VCaP (cell line): ENCODE measurements at regions not wholly inside any gene's neighbourhood (a gene's known extent, or its start where the extent isn't known, plus 50 kb on each side); places are given as distances from the start of the nearest gene placed in this dataset.

Experiments used
- H3K27ac ChIP-seq: fragments of 450-650 bp; 2 replicates; pipeline ENCODE4 v1.5.1; 2017
- CTCF ChIP-seq: fragments of 450-650 bp; conservative IDR thresholded peaks from 2 replicates; pipeline ENCODE4 v1.5.1; 2017; ENCODE audit warnings: mild to moderate bottlenecking, moderate library complexity

DNA sequence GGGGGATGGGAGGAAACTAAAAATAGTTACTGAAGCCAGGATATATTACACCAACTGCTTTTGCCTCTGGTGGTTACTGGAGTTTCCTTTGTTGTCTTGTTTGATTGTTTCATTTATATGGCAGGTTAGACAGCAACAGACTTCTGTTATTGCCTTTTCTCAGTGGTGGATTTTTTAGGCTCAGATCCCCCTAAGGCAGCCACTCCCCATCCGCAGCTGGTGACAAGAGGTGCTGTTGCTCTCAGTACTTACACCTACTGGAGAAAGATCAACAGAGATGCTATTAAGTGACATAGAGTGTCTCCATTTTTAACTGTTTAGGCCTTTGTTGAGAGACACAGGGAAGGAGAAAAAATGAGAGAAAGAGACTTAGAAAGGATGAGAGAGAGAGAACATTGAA is 552.1 kb downstream of the PKHD1 start:
- no peak for TF ChIP-seq CTCF
- H3K27ac ChIP-seq: no peak overlapping the region

- TF ChIP-seq CTCF: no peak
Observed at GRCh38 chr6:51536728-51537127, 550.7 kb downstream of the PKHD1 start.

GRCh38 chr6:51541847-51542246 is 545.6 kb downstream of the PKHD1 start:
- TF ChIP-seq CTCF: peak; percentile 54
- H3K27ac ChIP-seq: no peak overlapping the region

More at GRCh38 chr6:51536728-51537127, 550.7 kb downstream of the PKHD1 start:
- H3K27ac ChIP-seq: no peak overlapping the region

DNA sequence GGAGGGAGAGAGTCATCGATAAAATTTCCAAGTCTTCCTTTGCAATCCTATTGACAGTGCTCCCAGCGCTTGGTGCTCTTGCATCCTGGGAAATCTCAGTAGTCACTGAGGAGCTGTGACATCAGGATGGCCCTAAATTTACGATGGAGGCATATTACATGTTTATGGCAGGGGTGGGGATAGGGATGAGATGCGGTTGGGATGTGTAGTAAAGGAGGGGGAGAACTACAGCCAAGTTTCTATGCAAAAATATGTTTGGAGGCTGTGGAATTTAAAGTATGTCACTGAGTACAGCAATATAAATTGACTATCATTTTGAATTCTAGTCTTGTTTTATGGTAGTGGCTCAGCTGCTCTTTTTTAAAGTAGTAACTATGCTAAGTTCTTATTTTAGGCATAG is 544.9 kb downstream of the PKHD1 start:
- no peak overlapping the region for H3K27ac ChIP-seq
- TF ChIP-seq CTCF: no peak

DNA sequence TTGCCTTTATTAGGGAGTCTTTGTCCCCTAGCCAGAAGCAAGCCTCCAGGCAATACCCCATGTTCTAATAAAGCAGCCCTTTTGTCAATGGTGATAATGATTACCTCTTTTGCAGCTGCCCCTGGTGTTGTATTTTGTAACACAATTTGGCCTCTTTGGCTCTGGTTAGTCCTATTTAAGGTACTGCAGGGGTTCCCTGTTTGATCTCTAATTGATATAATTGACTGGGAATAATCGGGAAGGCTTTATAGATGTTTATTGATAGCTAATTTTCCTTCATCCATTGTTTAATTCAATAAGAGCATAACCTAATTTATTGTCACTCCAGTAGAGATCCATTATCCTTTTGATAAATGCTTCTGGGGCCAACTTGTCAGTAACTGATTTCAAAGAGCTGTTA is 537.2 kb downstream of the PKHD1 start:
- TF ChIP-seq CTCF: no peak
- no peak overlapping the region for H3K27ac ChIP-seq

GRCh38 chr6:51552435-51552834 is 535.0 kb downstream of the PKHD1 start:
- no peak overlapping the region for H3K27ac ChIP-seq
- no peak for TF ChIP-seq CTCF

- no peak overlapping the region for H3K27ac ChIP-seq
- TF ChIP-seq CTCF: no peak
Observed at GRCh38 chr6:51553246-51554015, 534.0 kb downstream of the PKHD1 start.
